Vagina (tissue), 2 donors: ENCODE measurements at regions not wholly inside any gene's neighbourhood (a gene's known extent, or its start where the extent isn't known, plus 50 kb on each side); places are given as distances from the start of the nearest gene placed in this dataset.

ENCODE experiments used
- POLR2A ChIP-seq, 2 donors: fragments of 450-650 bp; IDR thresholded peaks; one replicate each; pipeline ENCODE4 v1.6.1; 2017; ENCODE audit warnings: antibody characterized with exemption in 2 of 2, mild to moderate bottlenecking in 2 of 2, moderate library complexity in 2 of 2
- TF ChIP-seq, protein P1 (sequence below), 3 experiments: fragments of 450-650 bp in 2 of 3; fragments of 200-600 bp in 1 of 3; sonication (generic) in 1 of 3; IDR thresholded peaks; one replicate each; pipeline ENCODE4 v1.5.1; 2017 to 2019; ENCODE audit warnings: antibody characterized with exemption in 3 of 3, mild to moderate bottlenecking in 2 of 3, moderate library complexity in 2 of 3

DNA sequence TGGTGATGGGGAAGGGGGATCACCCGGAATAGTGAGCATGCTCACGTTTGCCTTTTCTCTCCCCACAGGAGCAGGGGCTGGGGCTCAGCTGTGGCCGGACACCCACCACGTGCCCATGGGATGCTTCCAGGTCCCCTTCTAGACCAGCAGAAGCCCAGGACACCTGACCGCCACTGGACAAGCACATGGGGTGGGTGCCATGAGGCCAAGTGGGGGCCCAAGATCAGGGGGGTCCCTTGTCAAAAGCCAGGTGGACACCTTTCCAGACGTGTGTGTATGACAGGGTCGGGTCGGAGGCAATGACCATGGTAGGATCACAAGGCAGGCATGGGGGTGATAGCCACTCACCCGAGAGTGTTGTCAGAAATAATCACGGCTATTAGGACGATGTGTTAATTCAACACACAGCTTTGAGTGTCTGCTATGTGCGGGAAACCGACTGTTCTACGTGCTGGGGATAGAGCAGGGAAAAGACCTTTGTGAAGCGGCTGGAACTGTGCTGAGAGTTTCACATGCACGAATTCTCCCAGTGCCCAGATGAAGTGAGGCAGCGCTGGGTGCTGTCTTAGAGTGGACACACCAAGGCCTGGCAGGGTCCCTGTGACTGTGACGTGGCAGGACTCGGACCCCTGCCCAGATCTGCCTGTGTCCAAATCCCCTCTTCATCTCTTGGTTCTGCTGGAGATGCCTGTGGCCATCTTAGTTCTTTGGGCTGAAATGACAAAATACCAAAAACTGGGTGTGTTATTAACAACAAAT lies 244.7 kb downstream of the NDUFA10 start:
- TF ChIP-seq, protein P1, sequence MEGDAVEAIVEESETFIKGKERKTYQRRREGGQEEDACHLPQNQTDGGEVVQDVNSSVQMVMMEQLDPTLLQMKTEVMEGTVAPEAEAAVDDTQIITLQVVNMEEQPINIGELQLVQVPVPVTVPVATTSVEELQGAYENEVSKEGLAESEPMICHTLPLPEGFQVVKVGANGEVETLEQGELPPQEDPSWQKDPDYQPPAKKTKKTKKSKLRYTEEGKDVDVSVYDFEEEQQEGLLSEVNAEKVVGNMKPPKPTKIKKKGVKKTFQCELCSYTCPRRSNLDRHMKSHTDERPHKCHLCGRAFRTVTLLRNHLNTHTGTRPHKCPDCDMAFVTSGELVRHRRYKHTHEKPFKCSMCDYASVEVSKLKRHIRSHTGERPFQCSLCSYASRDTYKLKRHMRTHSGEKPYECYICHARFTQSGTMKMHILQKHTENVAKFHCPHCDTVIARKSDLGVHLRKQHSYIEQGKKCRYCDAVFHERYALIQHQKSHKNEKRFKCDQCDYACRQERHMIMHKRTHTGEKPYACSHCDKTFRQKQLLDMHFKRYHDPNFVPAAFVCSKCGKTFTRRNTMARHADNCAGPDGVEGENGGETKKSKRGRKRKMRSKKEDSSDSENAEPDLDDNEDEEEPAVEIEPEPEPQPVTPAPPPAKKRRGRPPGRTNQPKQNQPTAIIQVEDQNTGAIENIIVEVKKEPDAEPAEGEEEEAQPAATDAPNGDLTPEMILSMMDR (IDR thresholded peaks at IDR 0.05): no peak
- no peak for TF ChIP-seq POLR2A (IDR thresholded peaks at IDR 0.05)
